NCI-H526 (cell line): ENCODE measurements at regions not wholly inside any gene's neighbourhood (a gene's known extent, or its start where the extent isn't known, plus 50 kb on each side); places are given as distances from the start of the nearest gene placed in this dataset.
"Not testable (repeated sequence)": the region's sequence is repeated elsewhere in the genome, so short reads cannot be mapped to it uniquely, and the experiment has no call there.

Experiments used
- DNase-seq, 2 experiments: peaks; one replicate each; lab custom pipeline; 2025; lab: John Stamatoyannopoulos, UW

DNA sequence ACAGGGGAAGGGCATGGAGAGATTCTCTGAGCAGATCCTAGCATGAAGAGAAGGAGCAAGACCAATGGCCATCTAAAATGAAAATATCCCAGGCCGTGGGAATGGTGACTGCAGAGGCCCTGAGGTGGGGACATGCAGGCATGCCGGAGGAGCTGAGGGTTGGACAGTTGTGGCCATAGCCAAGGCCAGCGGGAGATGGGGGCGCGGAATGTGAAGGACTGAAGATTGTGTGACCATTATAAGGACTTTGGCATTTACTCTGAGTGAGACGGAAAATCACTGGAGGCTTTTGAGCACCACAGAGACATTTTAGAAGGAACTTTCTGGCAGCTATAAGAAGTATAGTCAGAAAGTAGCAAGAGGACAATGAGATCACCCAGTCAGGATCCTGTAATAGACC lies 341.1 kb downstream of the SFMBT2 start:
- DNase-seq, result no peak

- no peak for DNase-seq
Observed at GRCh38 chr10:7056216-7056615, 354.6 kb downstream of the SFMBT2 start.

DNA sequence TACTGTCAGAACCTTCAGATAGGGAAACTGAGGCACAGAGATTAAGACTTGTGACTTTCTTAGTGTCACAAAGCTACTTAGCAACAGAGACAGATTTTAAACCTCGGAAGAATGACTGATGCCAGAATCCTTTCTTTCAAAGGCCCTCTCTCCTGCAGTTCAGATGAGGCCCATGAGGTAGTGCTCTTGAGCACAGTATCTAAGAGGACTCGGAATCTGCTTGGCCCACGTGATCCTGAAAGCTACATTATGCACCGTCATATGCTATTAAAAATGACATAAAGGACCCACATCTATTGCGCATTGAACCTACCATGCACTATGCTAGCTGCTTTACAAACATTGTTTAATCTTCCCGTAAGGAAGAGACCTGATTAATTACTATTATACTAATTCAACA lies 355.9 kb downstream of the SFMBT2 start:
- DNase-seq, result peak in 1 of 2 experiments; percentile 19

- peak in 1 of 2 experiments; percentile 40 for DNase-seq
Observed at GRCh38 chr10:7053195-7053594, 357.6 kb downstream of the SFMBT2 start.

GRCh38 chr10:7050024-7050423 lies 360.8 kb downstream of the SFMBT2 start:
- not testable (repeated sequence) for DNase-seq

DNA sequence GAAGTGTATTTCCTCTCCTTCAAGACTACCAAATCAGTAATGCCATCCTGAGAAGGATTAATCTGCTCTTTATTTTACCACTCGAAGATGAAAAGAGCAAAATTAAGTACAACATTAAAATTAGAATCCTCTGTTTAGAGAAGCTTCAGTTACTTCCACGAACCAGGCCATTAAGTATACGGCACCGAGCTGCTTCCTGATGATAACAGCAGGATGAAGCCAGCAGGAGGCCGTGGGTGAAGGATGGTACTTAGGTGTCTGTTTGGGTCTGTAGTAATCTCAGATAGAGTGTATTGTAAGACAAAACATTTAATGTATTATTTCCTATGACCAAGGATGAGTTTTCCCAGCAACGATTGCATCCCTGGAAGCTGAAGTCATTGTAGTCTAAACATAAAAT lies 362.8 kb downstream of the SFMBT2 start:
- DNase-seq, result no peak

DNA sequence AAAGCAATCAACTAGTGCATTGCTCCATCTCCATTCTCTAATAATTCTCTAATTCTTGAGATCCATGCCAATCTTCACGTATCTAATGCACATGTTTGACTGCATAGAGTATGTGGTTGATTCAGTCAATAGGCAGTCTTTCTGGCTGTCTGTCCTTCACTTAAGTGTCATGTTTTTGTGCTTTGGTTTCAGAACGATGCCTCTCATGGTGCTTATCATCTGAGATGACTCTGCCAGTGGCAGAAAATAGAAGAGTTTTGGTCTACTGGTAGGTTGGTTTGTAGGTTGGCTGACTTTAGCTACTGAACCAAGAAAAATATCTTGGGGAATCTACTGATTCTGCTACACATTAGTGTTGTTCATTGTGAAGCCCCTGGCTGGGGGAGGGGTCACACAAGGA lies 364.2 kb downstream of the SFMBT2 start:
- no peak for DNase-seq

GRCh38 chr10:7045891-7046599 lies 364.8 kb downstream of the SFMBT2 start:
- no peak for DNase-seq

GRCh38 chr10:7043055-7043653 lies 367.7 kb downstream of the SFMBT2 start:
- no peak for DNase-seq

- DNase-seq, result no peak
Observed at GRCh38 chr10:7042419-7043054, 368.3 kb downstream of the SFMBT2 start.

- no peak for DNase-seq
Observed at GRCh38 chr10:7042000-7042399, 368.8 kb downstream of the SFMBT2 start.

GRCh38 chr10:7040681-7041080 lies 370.2 kb downstream of the SFMBT2 start:
- no peak for DNase-seq

DNA sequence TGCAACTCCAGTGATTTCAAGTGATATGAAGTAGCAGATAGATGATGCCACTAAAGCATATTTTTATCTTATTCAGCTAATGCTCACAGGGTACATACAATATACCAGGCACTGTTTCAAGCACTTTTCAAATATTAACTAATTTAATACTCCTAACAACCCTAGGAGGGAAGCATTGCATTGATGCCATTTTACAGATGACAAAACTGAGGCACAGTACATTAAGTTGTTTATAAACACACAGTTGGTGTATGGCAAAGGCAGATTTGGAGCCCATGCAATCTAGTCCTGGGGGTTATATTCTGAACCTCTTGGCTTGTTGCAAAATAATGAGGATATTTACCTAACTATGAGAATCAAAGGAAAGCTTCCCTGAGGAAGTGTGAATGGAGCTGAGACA lies 371.0 kb downstream of the SFMBT2 start:
- DNase-seq, result no peak

GRCh38 chr10:7038416-7038815 lies 372.4 kb downstream of the SFMBT2 start:
- DNase-seq, result no peak

GRCh38 chr10:7037434-7037833 lies 373.4 kb downstream of the SFMBT2 start:
- DNase-seq, result not testable (repeated sequence)

- DNase-seq, result no peak
Observed at GRCh38 chr10:7036951-7037350, 373.9 kb downstream of the SFMBT2 start.

GRCh38 chr10:7035126-7035761 lies 375.6 kb downstream of the SFMBT2 start:
- no peak for DNase-seq

DNA sequence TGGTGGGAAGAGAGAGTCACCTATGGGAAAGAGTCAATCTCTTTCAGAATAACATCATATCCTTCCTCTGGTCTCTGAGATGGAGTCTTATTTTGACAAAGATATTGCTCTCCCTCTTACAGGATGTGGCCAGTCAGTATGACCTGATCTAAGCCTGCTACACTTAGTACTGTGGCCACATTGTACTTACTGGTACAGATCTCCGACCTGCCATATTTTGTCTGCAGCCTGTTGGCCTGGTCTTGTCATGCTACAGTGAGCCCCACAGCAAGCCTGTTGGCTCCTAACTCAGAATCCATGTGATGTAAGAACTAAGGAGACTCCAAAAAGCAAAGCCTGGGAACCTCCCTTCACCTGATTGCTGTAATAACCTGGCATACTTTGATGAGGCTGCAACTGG lies 377.8 kb downstream of the SFMBT2 start:
- DNase-seq, result no peak

GRCh38 chr10:7030134-7030855 lies 380.5 kb downstream of the SFMBT2 start:
- no peak for DNase-seq

DNA sequence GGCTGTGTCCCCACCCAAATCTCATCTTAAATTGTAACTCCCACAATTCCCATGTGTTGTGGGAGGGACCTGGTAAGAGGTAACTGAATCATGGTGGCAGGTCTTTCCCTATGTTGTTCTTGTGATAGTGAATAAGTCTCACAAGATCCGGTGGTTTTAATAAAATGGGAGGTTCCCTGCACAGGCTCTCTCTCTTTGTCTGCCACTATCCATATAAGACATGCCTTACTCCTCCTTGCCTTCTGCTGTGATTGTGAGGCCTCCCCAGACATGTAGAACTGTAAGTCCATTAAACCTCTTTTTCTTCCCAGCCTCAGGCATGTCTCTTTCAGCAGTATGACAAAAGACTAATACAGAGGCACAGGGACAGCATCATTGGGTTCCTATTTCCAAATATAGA lies 381.2 kb downstream of the SFMBT2 start:
- DNase-seq, result no peak

- no peak for DNase-seq
Observed at GRCh38 chr10:7028809-7029166, 382.0 kb downstream of the SFMBT2 start.
